Upper lobe of left lung (tissue), 6 donors: ENCODE measurements at regions not wholly inside any gene's neighbourhood (a gene's known extent, or its start where the extent isn't known, plus 50 kb on each side); places are given as distances from the start of the nearest gene placed in this dataset.

Source experiments
- ATAC-seq, 2 donors: fragments of 200-7000 bp; cut with Tn5 transposase; one replicate each; pipeline ENCODE4 v1.9.1; 2022; ENCODE audit warnings: mild to moderate bottlenecking in 2 of 2, moderate library complexity in 2 of 2; ENCODE audit not compliant: low FRiP score in 2 of 2
- DNase-seq, 2 donors: peaks; one replicate each; pipeline ENCODE4 v3.0.0-alpha.2; 2019 to 2020
- H3K27ac ChIP-seq, 4 donors: fragments of 200-600 bp; sonication (generic); one replicate each; pipeline ENCODE4 v1.5.1; 2016 to 2019
- H3K27me3 ChIP-seq, 4 donors: fragments of 200-600 bp; sonication (generic); one replicate each; pipeline ENCODE4 v1.5.1; 2017 to 2019
- H3K36me3 ChIP-seq, 4 donors: fragments of 200-600 bp; sonication (generic); one replicate each; pipeline ENCODE4 v1.5.1; 2016 to 2019
- H3K4me1 ChIP-seq, 4 donors: fragments of 200-600 bp; sonication (generic); one replicate each; pipeline ENCODE4 v1.5.1; 2018 to 2019
- H3K4me3 ChIP-seq, 4 donors: fragments of 200-600 bp; sonication (generic); one replicate each; pipeline ENCODE4 v1.5.1; 2017 to 2019; ENCODE audit warnings: mild to moderate bottlenecking in 2 of 4, moderate library complexity in 1 of 4
- H3K9me3 ChIP-seq, 4 donors: fragments of 200-600 bp; sonication (generic); one replicate each; pipeline ENCODE4 v1.5.1; 2018 to 2019
- EP300 ChIP-seq, 4 donors: sonication (generic); formaldehyde crosslinking; IDR thresholded peaks; one replicate each; pipeline ENCODE4 v1.5.1; 2017; ENCODE audit warnings: antibody characterized with exemption in 4 of 4, control low read depth in 2 of 4
- POLR2A ChIP-seq, 4 donors: fragments of 450-650 bp; IDR thresholded peaks; one replicate each; pipeline ENCODE4 v1.5.1; 2016 to 2017; ENCODE audit warnings: antibody characterized with exemption in 4 of 4, mild to moderate bottlenecking in 2 of 4
- POLR2AphosphoS5 ChIP-seq, 2 donors: sonication (generic); formaldehyde crosslinking; IDR thresholded peaks; one replicate each; pipeline ENCODE4 v1.5.1; 2017; ENCODE audit warnings: antibody characterized with exemption in 2 of 2
- WGBS, 2 donors: methylation state at CpG; one replicate each; pipeline ENCODE4 v1.1.5; 2017 to 2018; 5-methylcytosine and 5-hydroxymethylcytosine counted together
- TF ChIP-seq, protein P1 (sequence below), 6 experiments: fragments of 450-650 bp in 4 of 6; fragments of 200-600 bp in 2 of 6; sonication (generic) in 2 of 6; IDR thresholded peaks; one replicate each; pipeline ENCODE4 v1.5.1; 2016 to 2019; ENCODE audit warnings: antibody characterized with exemption in 6 of 6
- donor health status: DM: no; HTN: no; CAD: no; lungs with moderate emphysema.
- donor health status: DM: no; HTN: yes; CAD: no; lungs with severe emphysema.

DNA sequence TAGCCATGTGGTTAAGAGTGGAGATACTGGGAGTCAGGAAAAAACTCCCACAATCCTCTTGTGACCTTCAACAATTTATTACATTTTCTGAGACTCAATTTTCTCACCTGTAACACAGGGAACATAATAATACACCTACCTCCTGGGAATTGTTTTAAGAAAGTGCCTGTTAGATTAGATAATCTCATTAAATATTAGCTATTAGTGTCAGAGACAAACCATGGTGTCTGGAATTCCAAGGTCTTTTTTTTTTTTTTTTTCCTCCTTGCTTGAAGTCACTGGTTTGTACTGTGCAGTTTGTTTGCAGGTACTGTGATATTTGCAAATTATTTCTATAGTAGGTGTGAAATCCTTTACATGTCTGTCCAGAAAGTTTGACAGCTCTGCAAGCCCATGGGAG lies 806.1 kb downstream of the DNAJB9 start:
- Histone ChIP-seq H3K27ac (no peak overlapping the region), H3K27me3 (no peaks in the 10 kb centered on the region), H3K36me3 (no peaks in the 10 kb centered on the region), H3K4me3 (no peak overlapping the region), H3K9me3 (no peaks in the 10 kb centered on the region), H3K4me1 (no peaks in the 10 kb centered on the region)
- TF ChIP-seq POLR2AphosphoS5 (IDR thresholded peaks at IDR 0.05) = no peak
- TF ChIP-seq POLR2A (IDR thresholded peaks at IDR 0.05) = no peak
- TF ChIP-seq EP300 (IDR thresholded peaks at IDR 0.05) = no peak
- TF ChIP-seq, protein P1, sequence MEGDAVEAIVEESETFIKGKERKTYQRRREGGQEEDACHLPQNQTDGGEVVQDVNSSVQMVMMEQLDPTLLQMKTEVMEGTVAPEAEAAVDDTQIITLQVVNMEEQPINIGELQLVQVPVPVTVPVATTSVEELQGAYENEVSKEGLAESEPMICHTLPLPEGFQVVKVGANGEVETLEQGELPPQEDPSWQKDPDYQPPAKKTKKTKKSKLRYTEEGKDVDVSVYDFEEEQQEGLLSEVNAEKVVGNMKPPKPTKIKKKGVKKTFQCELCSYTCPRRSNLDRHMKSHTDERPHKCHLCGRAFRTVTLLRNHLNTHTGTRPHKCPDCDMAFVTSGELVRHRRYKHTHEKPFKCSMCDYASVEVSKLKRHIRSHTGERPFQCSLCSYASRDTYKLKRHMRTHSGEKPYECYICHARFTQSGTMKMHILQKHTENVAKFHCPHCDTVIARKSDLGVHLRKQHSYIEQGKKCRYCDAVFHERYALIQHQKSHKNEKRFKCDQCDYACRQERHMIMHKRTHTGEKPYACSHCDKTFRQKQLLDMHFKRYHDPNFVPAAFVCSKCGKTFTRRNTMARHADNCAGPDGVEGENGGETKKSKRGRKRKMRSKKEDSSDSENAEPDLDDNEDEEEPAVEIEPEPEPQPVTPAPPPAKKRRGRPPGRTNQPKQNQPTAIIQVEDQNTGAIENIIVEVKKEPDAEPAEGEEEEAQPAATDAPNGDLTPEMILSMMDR (IDR thresholded peaks at IDR 0.05) = no peak
- DNase-seq (no peak), ATAC-seq (no peak)

- Histone ChIP-seq H3K27ac (no peak overlapping the region), H3K9me3 (no peaks in the 10 kb centered on the region), H3K27me3 (no peaks in the 10 kb centered on the region), H3K36me3 (no peaks in the 10 kb centered on the region), H3K4me1 (no peaks in the 10 kb centered on the region), H3K4me3 (no peak overlapping the region)
- TF ChIP-seq, protein P1 (IDR thresholded peaks at IDR 0.05) = no peak
- TF ChIP-seq POLR2AphosphoS5 (IDR thresholded peaks at IDR 0.05) (no peak), POLR2A (IDR thresholded peaks at IDR 0.05) (no peak), EP300 (IDR thresholded peaks at IDR 0.05) (no peak)
- ATAC-seq = no peak
- DNase-seq = no peak
Observed at GRCh38 chr7:109376576-109376975, 806.9 kb downstream of the DNAJB9 start.

DNA sequence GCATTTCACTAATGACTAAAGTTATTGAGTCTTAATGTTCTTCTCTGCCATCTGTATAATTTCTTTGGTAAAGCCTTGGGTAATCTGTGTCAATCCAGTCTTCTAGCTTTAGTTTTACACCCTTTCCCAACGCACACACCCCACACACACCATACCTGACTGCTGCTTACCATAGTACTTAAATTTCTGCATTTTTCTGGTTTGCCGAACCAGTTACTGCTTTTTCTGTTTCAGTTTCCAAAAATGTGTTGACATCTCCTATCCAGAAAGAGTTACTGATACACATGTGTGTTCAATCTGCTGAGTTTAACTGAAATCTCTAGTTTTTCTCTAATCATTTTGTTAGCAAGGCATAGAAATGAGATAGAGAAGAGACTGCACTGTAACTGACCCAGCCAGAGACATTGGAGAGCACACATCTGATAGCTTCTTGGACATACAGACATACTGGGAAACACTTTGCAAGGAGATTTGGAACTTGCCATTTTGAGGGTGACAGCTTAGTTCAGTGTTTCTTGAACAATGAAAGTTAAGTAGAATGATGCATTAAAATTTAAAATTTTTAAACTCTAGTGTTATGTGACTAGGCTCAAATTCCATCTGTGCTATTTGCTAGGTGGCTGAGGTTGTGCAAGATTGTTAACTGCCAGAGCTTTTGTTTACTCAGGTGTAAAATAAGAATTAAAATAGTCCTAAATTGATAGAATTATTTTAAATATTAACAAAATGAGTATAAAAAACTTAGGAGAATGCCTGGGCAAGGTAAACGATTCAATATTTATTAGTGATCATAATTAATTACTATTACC lies 807.6 kb downstream of the DNAJB9 start:
- ATAC-seq = no peak
- H3K9me3 ChIP-seq = no peaks in the 10 kb centered on the region
- H3K4me1 ChIP-seq = no peaks in the 10 kb centered on the region
- H3K27ac ChIP-seq = no peak overlapping the region
- WGBS, 2 donors = 70% methylated on average over 3 of the region's 3 CpGs
- H3K4me3 ChIP-seq = no peak overlapping the region
- H3K27me3 ChIP-seq = no peaks in the 10 kb centered on the region
- DNase-seq = peak in 1 of 2 donors; percentile 19
- TF ChIP-seq POLR2A (IDR thresholded peaks at IDR 0.05) (no peak), EP300 (IDR thresholded peaks at IDR 0.05) (no peak), POLR2AphosphoS5 (IDR thresholded peaks at IDR 0.05) (no peak)
- TF ChIP-seq, protein P1 (IDR thresholded peaks at IDR 0.05) = no peak
- H3K36me3 ChIP-seq = no peaks in the 10 kb centered on the region

GRCh38 chr7:109386959-109387358 lies 817.3 kb downstream of the DNAJB9 start:
- H3K4me3 ChIP-seq = no peak overlapping the region
- H3K4me1 ChIP-seq = no peaks in the 10 kb centered on the region
- TF ChIP-seq POLR2A (IDR thresholded peaks at IDR 0.05) = no peak
- TF ChIP-seq POLR2AphosphoS5 (IDR thresholded peaks at IDR 0.05) = no peak
- no peak for TF ChIP-seq EP300 (IDR thresholded peaks at IDR 0.05)
- TF ChIP-seq, protein P1 (IDR thresholded peaks at IDR 0.05) = no peak
- WGBS, 2 donors = 87 to 90% methylated on average over 2 of the region's 2 CpGs
- H3K9me3 ChIP-seq = no peaks in the 10 kb centered on the region
- no peaks in the 10 kb centered on the region for H3K36me3 ChIP-seq
- H3K27me3 ChIP-seq = no peaks in the 10 kb centered on the region
- DNase-seq = no peak
- no peak overlapping the region for H3K27ac ChIP-seq
- ATAC-seq = no peak

GRCh38 chr7:109387530-109387929 lies 817.9 kb downstream of the DNAJB9 start:
- ATAC-seq (peak; percentile 24 to 77), DNase-seq (peak in 1 of 2 donors; percentile 20)
- no peak for TF ChIP-seq POLR2A (IDR thresholded peaks at IDR 0.05)
- no peak for TF ChIP-seq POLR2AphosphoS5 (IDR thresholded peaks at IDR 0.05)
- TF ChIP-seq EP300 (IDR thresholded peaks at IDR 0.05) = no peak
- TF ChIP-seq, protein P1 (IDR thresholded peaks at IDR 0.05) = no peak
- H3K36me3 ChIP-seq = no peaks in the 10 kb centered on the region
- no peaks in the 10 kb centered on the region for H3K9me3 ChIP-seq
- no peaks in the 10 kb centered on the region for H3K4me1 ChIP-seq
- no peak overlapping the region for H3K27ac ChIP-seq
- H3K27me3 ChIP-seq = no peaks in the 10 kb centered on the region
- no peak overlapping the region for H3K4me3 ChIP-seq
- WGBS, 2 donors = 100% methylated on average over 1 of the region's 1 CpG
